SU-DHL-6 (cell line): ENCODE measurements at regions not wholly inside any gene's neighbourhood (a gene's known extent, or its start where the extent isn't known, plus 50 kb on each side); places are given as distances from the start of the nearest gene placed in this dataset.

Experiments
- H2AFZ ChIP-seq: fragments of 200-600 bp; sonication (generic); 2 replicates; pipeline ENCODE4 v1.6.1; 2014; ENCODE audit warnings: low read depth, mild to moderate bottlenecking, moderate library complexity, mixed read lengths, antibody characterized with exemption, low read length; ENCODE audit not compliant: severe bottlenecking
- H3F3A ChIP-seq: fragments of 200-600 bp; shearing (Covaris generic); 2 replicates; pipeline ENCODE4 v1.6.0; 2016; ENCODE audit warnings: antibody characterized with exemption, mild to moderate bottlenecking; ENCODE audit not compliant: insufficient read depth
- H3K27ac ChIP-seq: fragments of 200-600 bp; sonication (generic); 2 replicates; pipeline ENCODE4 v1.5.1; 2016; ENCODE audit warnings: low read depth, mild to moderate bottlenecking, low read length, moderate library complexity, mixed read lengths
- H3K27me3 ChIP-seq: fragments of 200-600 bp; sonication (generic), shearing (Covaris generic); 2 replicates; pipeline ENCODE4 v1.6.0; 2014; ENCODE audit warnings: mild to moderate bottlenecking, low read length
- H3K36me3 ChIP-seq: fragments of 200-600 bp; sonication (generic); 2 replicates; pipeline ENCODE4 v1.6.1; 2014; ENCODE audit warnings: mild to moderate bottlenecking, low read length, mixed read lengths
- H3K4me2 ChIP-seq: fragments of 300-600, 200-600 bp; shearing (Covaris generic), sonication (generic); 2 replicates; pipeline ENCODE4 v1.6.0; 2014; ENCODE audit warnings: low read length, low read depth, mild to moderate bottlenecking; ENCODE audit not compliant: poor library complexity, severe bottlenecking
- H3K4me3 ChIP-seq: fragments of 200-600 bp; sonication (generic); 2 replicates; pipeline ENCODE4 v1.5.1; 2014; ENCODE audit warnings: antibody characterized with exemption, low read length, mild to moderate bottlenecking, mixed read lengths; ENCODE audit not compliant: insufficient read depth, poor library complexity, severe bottlenecking
- H3K79me2 ChIP-seq: fragments of 200-600 bp; sonication (generic); 2 replicates; pipeline ENCODE4 v1.6.1; 2014; ENCODE audit warnings: mild to moderate bottlenecking, low read length, moderate library complexity; ENCODE audit not compliant: insufficient read depth
- H3K9ac ChIP-seq: fragments of 200-600 bp; sonication (generic); 2 replicates; pipeline ENCODE4 v1.7.0; 2014; ENCODE audit warnings: mild to moderate bottlenecking, low read length
- H3K9me2 ChIP-seq: fragments of 200-600 bp; sonication (generic); replicated peaks from 2 replicates; pipeline ENCODE4 v1.6.1; 2014; ENCODE audit warnings: low read length; ENCODE audit not compliant: insufficient read depth
- H3K9me3 ChIP-seq: fragments of 200-600 bp; sonication (generic); 2 replicates; pipeline ENCODE4 v1.6.1; 2014; ENCODE audit warnings: low read length, mixed read lengths; ENCODE audit not compliant: insufficient read depth
- H4K20me1 ChIP-seq: fragments of 200-600 bp; sonication (generic); 2 replicates; pipeline ENCODE4 v1.6.1; 2014; ENCODE audit warnings: low read depth, mild to moderate bottlenecking, antibody characterized with exemption, low read length, moderate library complexity, mixed read lengths
- CTCF ChIP-seq: fragments of 200-600 bp; sonication (generic); IDR thresholded peaks from one replicate; pipeline ENCODE4 v1.5.1; 2017; ENCODE audit warnings: antibody characterized with exemption, mild to moderate bottlenecking, low read length, moderate library complexity; ENCODE audit not compliant: insufficient read depth, poor library complexity, severe bottlenecking
- EZH2phosphoT487 ChIP-seq: fragments of 200-600 bp; sonication (generic), shearing (Covaris generic); conservative IDR thresholded peaks from 2 replicates; pipeline ENCODE4 v1.6.1; 2018; ENCODE audit warnings: mild to moderate bottlenecking, antibody characterized with exemption, low read length, moderate library complexity, mixed read lengths

GRCh38 chr2:219772103-219772635 is 144.7 kb downstream of the SLC4A3 start:
- no peaks in the 10 kb centered on the region for H3K79me2 ChIP-seq
- no peak overlapping the region for H2AFZ ChIP-seq
- TF ChIP-seq CTCF, result no peak
- no peak for TF ChIP-seq EZH2phosphoT487
- no peak overlapping the region for H3K4me2 ChIP-seq
- H4K20me1 ChIP-seq, result no peaks in the 10 kb centered on the region
- H3F3A ChIP-seq, result no peaks in the 10 kb centered on the region
- H3K36me3 ChIP-seq, result no peaks in the 10 kb centered on the region
- H3K27ac ChIP-seq, result no peak overlapping the region
- no peaks in the 10 kb centered on the region for H3K27me3 ChIP-seq
- H3K9ac ChIP-seq, result no peak overlapping the region
- no peaks in the 10 kb centered on the region for H3K9me2 ChIP-seq
- no peaks in the 10 kb centered on the region for H3K9me3 ChIP-seq
- no peak overlapping the region for H3K4me3 ChIP-seq

- no peak overlapping the region for H2AFZ ChIP-seq
- no peaks in the 10 kb centered on the region for H3K36me3 ChIP-seq
- TF ChIP-seq CTCF, result no peak
- no peak for TF ChIP-seq EZH2phosphoT487
Measured at GRCh38 chr2:219772697-219773096, 145.3 kb downstream of the SLC4A3 start.

GRCh38 chr2:219775506-219775905 is 148.1 kb downstream of the SLC4A3 start:
- no peak for TF ChIP-seq CTCF
- TF ChIP-seq EZH2phosphoT487, result no peak
- no peak overlapping the region for H3K27ac ChIP-seq
- no peak overlapping the region for H3K4me3 ChIP-seq
- H3K36me3 ChIP-seq, result no peaks in the 10 kb centered on the region
- H2AFZ ChIP-seq, result no peak overlapping the region
- H3K9me2 ChIP-seq, result no peaks in the 10 kb centered on the region
- H3K9me3 ChIP-seq, result no peaks in the 10 kb centered on the region
- no peaks in the 10 kb centered on the region for H3K27me3 ChIP-seq
- H4K20me1 ChIP-seq, result no peaks in the 10 kb centered on the region
- no peak overlapping the region for H3K4me2 ChIP-seq
- H3F3A ChIP-seq, result no peaks in the 10 kb centered on the region
- H3K79me2 ChIP-seq, result no peaks in the 10 kb centered on the region
- no peak overlapping the region for H3K9ac ChIP-seq

More at GRCh38 chr2:219772697-219773096, 145.3 kb downstream of the SLC4A3 start:
- Histone ChIP-seq H3K9ac (no peak overlapping the region), H3K27ac (no peak overlapping the region), H3K4me2 (no peak overlapping the region), H3K9me2 (no peaks in the 10 kb centered on the region), H3K9me3 (no peaks in the 10 kb centered on the region), H4K20me1 (no peaks in the 10 kb centered on the region), H3K27me3 (no peaks in the 10 kb centered on the region), H3F3A (no peaks in the 10 kb centered on the region), H3K4me3 (no peak overlapping the region), H3K79me2 (no peaks in the 10 kb centered on the region)
